MM.1S (cell line): ENCODE measurements at regions not wholly inside any gene's neighbourhood (a gene's known extent, or its start where the extent isn't known, plus 50 kb on each side); places are given as distances from the start of the nearest gene placed in this dataset.

Source experiments
- DNase-seq: peaks from one replicate; pipeline ENCODE4 v3.0.0-alpha.2; 2015
- H2AFZ ChIP-seq: fragments of 300-600 bp; sonication (generic); 2 replicates; pipeline ENCODE4 v1.6.0; 2016; ENCODE audit warnings: antibody characterized with exemption, low read length
- H3F3A ChIP-seq: fragments of 300-600 bp; sonication (generic); 2 replicates; pipeline ENCODE4 v1.6.1; 2016; ENCODE audit warnings: mild to moderate bottlenecking, antibody characterized with exemption, low read length, moderate library complexity, mixed read lengths; ENCODE audit not compliant: insufficient read depth
- H3K27ac ChIP-seq: fragments of 300-600 bp; sonication (generic); 2 replicates; pipeline ENCODE4 v1.5.1; 2016; ENCODE audit warnings: mild to moderate bottlenecking, low read length
- H3K27me3 ChIP-seq: fragments of 300-600 bp; sonication (generic); replicated peaks from 2 replicates; pipeline ENCODE4 v1.6.0; 2016; ENCODE audit warnings: low read length; ENCODE audit not compliant: insufficient read depth
- H3K36me3 ChIP-seq: fragments of 300-600 bp; sonication (generic); replicated peaks from 2 replicates; pipeline ENCODE4 v1.6.1; 2016; ENCODE audit warnings: mild to moderate bottlenecking, low read length, mixed read lengths; ENCODE audit not compliant: insufficient read depth
- H3K4me1 ChIP-seq: fragments of 300-600 bp; sonication (generic); 2 replicates; pipeline ENCODE4 v1.6.1; 2016; ENCODE audit warnings: low read length, mixed read lengths
- H3K4me2 ChIP-seq: fragments of 300-600 bp; sonication (generic); 2 replicates; pipeline ENCODE4 v1.6.0; 2016; ENCODE audit warnings: low read depth, low read length
- H3K4me3 ChIP-seq: fragments of 300-600 bp; sonication (generic); 2 replicates; pipeline ENCODE4 v1.5.1; 2016; ENCODE audit warnings: low read length, mixed read lengths
- H3K79me2 ChIP-seq: fragments of 300-600 bp; sonication (generic); 2 replicates; pipeline ENCODE4 v1.6.1; 2016; ENCODE audit warnings: mixed run types, low read length, mixed read lengths
- H3K9ac ChIP-seq: fragments of 300-600 bp; sonication (generic); 2 replicates; pipeline ENCODE4 v1.6.1; 2016; ENCODE audit warnings: low read length, mixed read lengths
- H3K9me2 ChIP-seq: fragments of 300-600 bp; sonication (generic); replicated peaks from 2 replicates; pipeline ENCODE4 v1.6.1; 2016; ENCODE audit warnings: mild to moderate bottlenecking, low read length, mixed read lengths; ENCODE audit not compliant: insufficient read depth
- H3K9me3 ChIP-seq: fragments of 300-600 bp; sonication (generic); replicated peaks from 2 replicates; pipeline ENCODE4 v1.6.1; 2016; ENCODE audit warnings: mild to moderate bottlenecking, low read length, mixed read lengths; ENCODE audit not compliant: insufficient read depth
- H4K20me1 ChIP-seq: fragments of 300-600 bp; sonication (generic); 2 replicates; pipeline ENCODE4 v1.6.1; 2016; ENCODE audit warnings: mild to moderate bottlenecking, low read length, moderate library complexity, mixed read lengths; ENCODE audit not compliant: insufficient read depth
- EZH2 ChIP-seq: fragments of 300-600 bp; sonication (generic); optimal IDR thresholded peaks from 2 replicates; pipeline ENCODE3; 2017; ENCODE audit warnings: low read depth, mild to moderate bottlenecking, antibody characterized with exemption, low read length, mixed read lengths
- EZH2phosphoT487 ChIP-seq: fragments of 300-600 bp; sonication (generic); IDR thresholded peaks from 2 replicates; pipeline ENCODE4 v1.6.1; 2018; ENCODE audit warnings: antibody characterized with exemption, low read length
- TF ChIP-seq, protein P1 (sequence below): fragments of 300-600 bp; sonication (generic); IDR thresholded peaks from 2 replicates; pipeline ENCODE4 v1.5.1; 2016; ENCODE audit warnings: antibody characterized with exemption, low read length, mixed read lengths

DNA sequence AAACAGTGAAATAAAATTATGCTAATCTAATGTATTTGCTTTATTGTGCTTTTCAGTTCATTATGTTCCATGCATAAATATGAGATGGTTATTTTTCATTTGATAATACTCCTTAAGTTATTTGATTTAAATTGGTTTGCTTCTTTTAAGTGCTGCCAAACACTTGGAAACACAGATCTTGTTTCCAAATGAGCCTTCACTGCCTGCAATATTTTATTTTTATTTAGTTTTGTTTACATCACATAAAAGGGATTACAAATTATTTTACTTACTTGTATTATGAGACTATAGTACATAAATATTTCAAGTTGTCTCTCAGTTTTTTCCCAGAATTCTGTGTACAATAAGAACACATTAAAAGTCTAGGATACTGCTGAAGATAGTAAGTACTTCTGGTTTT lies 1662.4 kb upstream of the B3GALT2 start:
- H3K9me3 ChIP-seq = no peaks in the 10 kb centered on the region; the same call in 1 of the 2 replicates
- no peaks in the 10 kb centered on the region for H3K27me3 ChIP-seq
- H3K4me1 ChIP-seq = peaks cover 15% of the 10 kb centered on the region
- no peaks in the 10 kb centered on the region for H4K20me1 ChIP-seq
- no peaks in the 10 kb centered on the region for H3K36me3 ChIP-seq
- no peak overlapping the region for H2AFZ ChIP-seq
- DNase-seq = no peak
- no peaks in the 10 kb centered on the region for H3K9me2 ChIP-seq
- H3F3A ChIP-seq = no peaks in the 10 kb centered on the region; the same call in 1 of the 2 replicates
- no peak overlapping the region for H3K4me3 ChIP-seq
- no peak overlapping the region for H3K27ac ChIP-seq
- H3K79me2 ChIP-seq = no peaks in the 10 kb centered on the region
- no peak for TF ChIP-seq EZH2phosphoT487
- TF ChIP-seq, protein P1, sequence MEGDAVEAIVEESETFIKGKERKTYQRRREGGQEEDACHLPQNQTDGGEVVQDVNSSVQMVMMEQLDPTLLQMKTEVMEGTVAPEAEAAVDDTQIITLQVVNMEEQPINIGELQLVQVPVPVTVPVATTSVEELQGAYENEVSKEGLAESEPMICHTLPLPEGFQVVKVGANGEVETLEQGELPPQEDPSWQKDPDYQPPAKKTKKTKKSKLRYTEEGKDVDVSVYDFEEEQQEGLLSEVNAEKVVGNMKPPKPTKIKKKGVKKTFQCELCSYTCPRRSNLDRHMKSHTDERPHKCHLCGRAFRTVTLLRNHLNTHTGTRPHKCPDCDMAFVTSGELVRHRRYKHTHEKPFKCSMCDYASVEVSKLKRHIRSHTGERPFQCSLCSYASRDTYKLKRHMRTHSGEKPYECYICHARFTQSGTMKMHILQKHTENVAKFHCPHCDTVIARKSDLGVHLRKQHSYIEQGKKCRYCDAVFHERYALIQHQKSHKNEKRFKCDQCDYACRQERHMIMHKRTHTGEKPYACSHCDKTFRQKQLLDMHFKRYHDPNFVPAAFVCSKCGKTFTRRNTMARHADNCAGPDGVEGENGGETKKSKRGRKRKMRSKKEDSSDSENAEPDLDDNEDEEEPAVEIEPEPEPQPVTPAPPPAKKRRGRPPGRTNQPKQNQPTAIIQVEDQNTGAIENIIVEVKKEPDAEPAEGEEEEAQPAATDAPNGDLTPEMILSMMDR = no peak
- no peak for TF ChIP-seq EZH2
- H3K9ac ChIP-seq = no peak overlapping the region
- H3K4me2 ChIP-seq = no peak overlapping the region

DNA sequence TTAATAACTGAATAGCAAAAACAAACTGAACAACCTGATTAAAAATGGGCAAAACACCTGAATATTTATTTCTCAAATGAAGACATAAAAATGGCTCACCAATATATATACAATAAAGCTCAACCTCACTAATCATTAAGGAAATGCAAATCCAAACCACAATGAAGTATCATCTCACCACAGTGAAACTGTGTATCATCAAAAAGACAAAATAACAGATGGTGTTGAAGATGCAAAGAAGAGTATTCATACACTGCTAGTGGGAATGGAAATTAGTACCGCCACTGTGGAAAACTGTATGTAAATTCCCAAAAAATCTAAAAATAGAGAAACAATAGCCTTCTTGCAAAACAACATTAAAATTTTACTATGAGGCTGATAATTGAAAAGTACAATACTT lies 1660.1 kb upstream of the B3GALT2 start:
- no peak overlapping the region for H3K9ac ChIP-seq
- no peak overlapping the region for H3K27ac ChIP-seq
- no peaks in the 10 kb centered on the region for H3K79me2 ChIP-seq
- no peak overlapping the region for H2AFZ ChIP-seq
- peak; percentile 71 for DNase-seq
- no peak overlapping the region for H3K4me3 ChIP-seq
- H4K20me1 ChIP-seq = no peaks in the 10 kb centered on the region
- no peaks in the 10 kb centered on the region for H3F3A ChIP-seq
- H3K4me2 ChIP-seq = peak overlapping the region; percentile 0; the same call in 1 of the 2 replicates
- no peak for TF ChIP-seq EZH2phosphoT487
- no peak for TF ChIP-seq EZH2
- TF ChIP-seq, protein P1 = no peak
- no peaks in the 10 kb centered on the region; the same call in 1 of the 2 replicates for H3K9me3 ChIP-seq
- no peaks in the 10 kb centered on the region for H3K9me2 ChIP-seq
- H3K36me3 ChIP-seq = no peaks in the 10 kb centered on the region
- no peaks in the 10 kb centered on the region for H3K27me3 ChIP-seq
- peaks cover 15% of the 10 kb centered on the region for H3K4me1 ChIP-seq

GRCh38 chr1:194843077-194843476 lies 1656.7 kb upstream of the B3GALT2 start:
- Histone ChIP-seq H3K27ac (no peak overlapping the region), H3K4me3 (no peak overlapping the region), H3K9ac (no peak overlapping the region), H3F3A (no peaks in the 10 kb centered on the region), H3K9me3 (no peaks in the 10 kb centered on the region; the same call in 1 of the 2 replicates), H3K27me3 (no peaks in the 10 kb centered on the region), H3K4me1 (peaks cover 15% of the 10 kb centered on the region), H3K79me2 (no peaks in the 10 kb centered on the region), H2AFZ (no peak overlapping the region), H3K36me3 (no peaks in the 10 kb centered on the region), H4K20me1 (no peaks in the 10 kb centered on the region), H3K9me2 (no peaks in the 10 kb centered on the region), H3K4me2 (no peak overlapping the region)
- TF ChIP-seq, protein P1 = no peak
- no peak for TF ChIP-seq EZH2
- TF ChIP-seq EZH2phosphoT487 = no peak
- DNase-seq = no peak
